GM12878 (cell line): ENCODE measurements at regions not wholly inside any gene's neighbourhood (a gene's known extent, or its start where the extent isn't known, plus 50 kb on each side); places are given as distances from the start of the nearest gene placed in this dataset.

Experiments
- ATAC-seq: fragments of 200-7000 bp; cut with Tn5 transposase; 3 replicates; pipeline ENCODE4 v1.9.1; 2020; ENCODE audit warnings: mild to moderate bottlenecking, moderate library complexity
- BruUV-seq: library from RNA; stranded (reverse); fragments of 400-500 nt; replicated peaks from 2 replicates; lab custom pipeline; 2021; lab: Mats Ljungman, UMichigan
- CTCF ChIA-PET: fragments of 300-600 bp; sonication (Branson Sonifier 250); formaldehyde crosslinking; extraction: SDS; loops from one replicate; lab custom pipeline; 2021; ENCODE audit warnings: inconsistent platforms; lab: Yijun Ruan, JAX
- POLR2A ChIA-PET: fragments of 350-600 bp; formaldehyde crosslinking; extraction: SDS; loops from one replicate; lab custom pipeline; 2021; ENCODE audit warnings: inconsistent platforms; lab: Charles Lee
- RAD21 ChIA-PET: fragments of 300-600 bp; sonication (Branson Sonifier 250); formaldehyde crosslinking; loops from one replicate; lab custom pipeline; 2023; ENCODE audit warnings: antibody characterized with exemption; ENCODE audit not compliant: unreplicated experiment; lab: Charles Lee
- SMC1A ChIA-PET: fragments of 300-600 bp; sonication (Branson Sonifier 250); formaldehyde crosslinking; loops from one replicate; lab custom pipeline; 2023; ENCODE audit not compliant: unreplicated experiment, uncharacterized antibody; lab: Charles Lee
- DNase-seq: peaks from one replicate; pipeline ENCODE4 v3.0.0-alpha.2; 2011; ENCODE audit warnings: low read depth, low spot score
- FAIRE-seq: peaks from 3 replicates; lab custom pipeline; 2011; peaks lifted over from hg19 to GRCh38; lab: Jason Lieb, UNC
- H2AFZ ChIP-seq: 2 replicates; pipeline ENCODE4 v1.6.0; 2011; ENCODE audit warnings: low read depth, low read length, control low read depth; ENCODE audit not compliant: control insufficient read depth
- H3K27ac ChIP-seq: 2 replicates; pipeline ENCODE4 v1.5.1; 2011; ENCODE audit warnings: control low read depth; ENCODE audit not compliant: control insufficient read depth, insufficient read depth
- H3K27me3 ChIP-seq, 2 experiments: replicated peaks in 1 of 2; 2 replicates each; pipeline versions ENCODE4 v1.6.0 to v1.6.1; 2011; ENCODE audit warnings: low read length in 1 of 2; ENCODE audit not compliant: control insufficient read depth in 2 of 2, insufficient read depth in 2 of 2
- H3K36me3 ChIP-seq, 2 experiments: 2 replicates each; pipeline ENCODE4 v1.5.1; 2011; ENCODE audit warnings: low read length in 1 of 2; ENCODE audit not compliant: control insufficient read depth in 2 of 2, insufficient read depth in 2 of 2
- H3K4me1 ChIP-seq: 2 replicates; pipeline ENCODE4 v1.6.1; 2011; ENCODE audit warnings: mild to moderate bottlenecking, low read length, moderate library complexity, mixed read lengths; ENCODE audit not compliant: control insufficient read depth, insufficient read depth
- H3K4me2 ChIP-seq: 2 replicates; pipeline ENCODE4 v1.6.0; 2011; ENCODE audit warnings: control low read depth; ENCODE audit not compliant: control insufficient read depth, insufficient read depth
- H3K4me3 ChIP-seq: fragments of 200-600 bp; sonication (generic); 2 replicates; pipeline ENCODE4 v1.5.1; 2016
- H3K79me2 ChIP-seq: 2 replicates; pipeline ENCODE4 v1.6.0; 2011; ENCODE audit warnings: low read length; ENCODE audit not compliant: control insufficient read depth, insufficient read depth
- H3K9ac ChIP-seq: 2 replicates; pipeline ENCODE4 v1.8.0; 2011; ENCODE audit warnings: low read length, control low read depth, mixed read lengths; ENCODE audit not compliant: control insufficient read depth, insufficient read depth
- H3K9me3 ChIP-seq: replicated peaks from 3 replicates; pipeline ENCODE4 v1.5.1; 2011; ENCODE audit warnings: mild to moderate bottlenecking, low read length; ENCODE audit not compliant: control insufficient read depth, insufficient read depth
- H4K20me1 ChIP-seq: 2 replicates; pipeline ENCODE4 v1.6.0; 2011; ENCODE audit not compliant: control insufficient read depth, insufficient read depth
- EGR1 ChIP-seq, 2 experiments: IDR thresholded peaks; 1 replicate in 1 of 2; 2 replicates in 1 of 2; pipeline ENCODE4 v1.6.1; 2011 to 2012; ENCODE audit warnings: low read depth in 2 of 2, low read length in 2 of 2, borderline replicate concordance in 1 of 2, mild to moderate bottlenecking in 1 of 2, moderate library complexity in 1 of 2
- ETV6 ChIP-seq, 2 experiments: fragments of 450-650 bp in 1 of 2; IDR thresholded peaks in 1 of 2; conservative IDR thresholded peaks in 1 of 2; 2 replicates each; pipeline ENCODE4 v1.6.1; 2014; ENCODE audit warnings: antibody characterized with exemption in 1 of 2, borderline replicate concordance in 1 of 2, low read depth in 1 of 2, mild to moderate bottlenecking in 1 of 2, moderate library complexity in 1 of 2
- GATAD2B ChIP-seq: fragments of 450-650 bp; conservative IDR thresholded peaks from 2 replicates; pipeline ENCODE4 v1.6.1; 2017; ENCODE audit warnings: low read depth, mild to moderate bottlenecking, moderate library complexity
- NFYB ChIP-seq: IDR thresholded peaks from 2 replicates; pipeline ENCODE4 v1.6.1; 2011; ENCODE audit warnings: low read depth, mild to moderate bottlenecking, low read length, improper control_type of control experiment, moderate library complexity; ENCODE audit not compliant: insufficient read depth
- NR2C2 ChIP-seq: IDR thresholded peaks from 2 replicates; pipeline ENCODE4 v1.6.1; 2011; ENCODE audit warnings: borderline replicate concordance, low read depth; ENCODE audit not compliant: control insufficient read depth, insufficient read length
- PBX3 ChIP-seq: IDR thresholded peaks from 2 replicates; pipeline ENCODE4 v1.6.1; 2011; ENCODE audit warnings: mild to moderate bottlenecking, low read depth, low read length, moderate library complexity; ENCODE audit not compliant: insufficient replicate concordance
- POLR2A ChIP-seq: IDR thresholded peaks from 2 replicates; pipeline ENCODE4 v1.6.1; 2011; ENCODE audit warnings: low read depth, mild to moderate bottlenecking, low read length
- POLR2AphosphoS2 ChIP-seq: IDR thresholded peaks from 2 replicates; pipeline ENCODE4 v1.6.1; 2011; ENCODE audit warnings: low read depth, mild to moderate bottlenecking, low read length, improper control_type of control experiment, moderate library complexity
- RB1 ChIP-seq: fragments of 450-650 bp; formaldehyde crosslinking; IDR thresholded peaks from 2 replicates; pipeline ENCODE4 v1.6.1; 2017; ENCODE audit warnings: mild to moderate bottlenecking, borderline replicate concordance
- SMC3 ChIP-seq: IDR thresholded peaks from 2 replicates; pipeline ENCODE4 v1.6.1; 2011; ENCODE audit warnings: low read length, improper control_type of control experiment, borderline replicate concordance
- SREBF1 ChIP-seq: IDR thresholded peaks from 2 replicates; pipeline ENCODE4 v1.6.1; 2012; ENCODE audit warnings: mild to moderate bottlenecking, low read length
- USF1 ChIP-seq: IDR thresholded peaks from 2 replicates; pipeline ENCODE4 v1.6.1; 2011; ENCODE audit warnings: borderline replicate concordance, low read depth, mild to moderate bottlenecking, moderate library complexity, mixed read lengths, low read length; ENCODE audit not compliant: insufficient read depth; ENCODE audit errors: extremely low read length
- ZNF384 ChIP-seq: IDR thresholded peaks from 2 replicates; pipeline ENCODE4 v1.6.1; 2012; ENCODE audit warnings: low read depth, mild to moderate bottlenecking, low read length, improper control_type of control experiment, borderline replicate concordance
- WGBS: methylation state at CpG from one replicate; pipeline ENCODE4 v1.1.6; 2016; ENCODE audit warnings: low lambda C conversion rate; ENCODE audit not compliant: insufficient replicate concordance, insufficient coverage; ENCODE audit errors: missing lambda C conversion rate; 5-methylcytosine and 5-hydroxymethylcytosine counted together
- in situ Hi-C: fragments of 300-500 bp; cut with MboI; formaldehyde crosslinking; loops from 9 replicates; pipeline ENCODE4 v1.14.3; 2018; ENCODE audit warnings: mixed read lengths
- intact Hi-C: fragments of 100-400 bp; cut with micrococcal nuclease; formaldehyde crosslinking; loops from one replicate; pipeline ENCODE4 v1.14.2; 2022; ENCODE audit not compliant: unreplicated experiment

GRCh38 chr4:138643827-138644226 is 371.8 kb upstream of the NOCT start (continued):
- TF ChIP-seq SREBF1, result no peak

GRCh38 chr4:138639018-138639741 is 376.4 kb upstream of the NOCT start:
- CTCF ChIA-PET, result interaction anchor here (1.2 kb wide), 1 partner anchor 16 kb away, joined by 4 read pairs; no protein-coding TSS in a partner anchor
- RAD21 ChIA-PET, result no interaction called here

GRCh38 chr4:138636781-138637180 is 378.8 kb upstream of the NOCT start:
- no peaks in the 10 kb centered on the region for H3K36me3 ChIP-seq
- no peaks in the 10 kb centered on the region for H3K79me2 ChIP-seq
- H3K9me3 ChIP-seq, result no peaks in the 10 kb centered on the region
- ChIA-PET POLR2A (no interaction called here), CTCF (interaction anchor here (1.0 to 1.6 kb wide), 3 partner anchors 19 to 547 kb away, joined by 3 to 4 read pairs (median 4); no protein-coding TSS in a partner anchor), RAD21 (no interaction called here), SMC1A (interaction anchor here (0.6 kb wide), 1 partner anchor 26 kb away, joined by 3 read pairs; no protein-coding TSS in a partner anchor)
- no TSS peak for BruUV-seq
- 59% methylated on average over 7 of the region's 7 CpGs for WGBS
- peaks cover 0 to 2% of the 10 kb centered on the region in 2 experiments; a peak in 1 of 4 replicates for H3K27me3 ChIP-seq
- DNase-seq (no peak), ATAC-seq (no peak), FAIRE-seq (no peak)
- no peak overlapping the region for H3K27ac ChIP-seq
- no peak overlapping the region for H3K4me2 ChIP-seq
- no peak overlapping the region for H3K4me3 ChIP-seq
- intact Hi-C loops, result no loop called here
- no peaks in the 10 kb centered on the region for H3K4me1 ChIP-seq
- no peak overlapping the region for H3K9ac ChIP-seq
- H4K20me1 ChIP-seq, result no peaks in the 10 kb centered on the region
- in situ Hi-C loops, result no loop called here
- H2AFZ ChIP-seq, result no peak overlapping the region
- TF ChIP-seq ZNF384 (no peak), POLR2AphosphoS2 (no peak), GATAD2B (no peak), EGR1 (IDR thresholded peaks at IDR 0.05; ENCODE audit: borderline replicate concordance in 1 of 2, low read depth in 2 of 2, low read length in 2 of 2) (no peak), POLR2A (no peak), NR2C2 (no peak), PBX3 (no peak), ETV6 (conservative IDR thresholded peaks at IDR 0.05 in 1 of 2, IDR thresholded peaks at IDR 0.05 in 1 of 2; ENCODE audit: borderline replicate concordance in 1 of 2, low read depth in 1 of 2) (no peak), SMC3 (no peak), RB1 (no peak), USF1 (no peak)

More at GRCh38 chr4:138639018-138639741, 376.4 kb upstream of the NOCT start:
- H3K9me3 ChIP-seq, result no peaks in the 10 kb centered on the region
- ATAC-seq (no peak), FAIRE-seq (no peak), DNase-seq (no peak)
- no peak overlapping the region for H3K4me2 ChIP-seq
- no peak overlapping the region for H3K4me3 ChIP-seq
- H3K4me1 ChIP-seq, result no peaks in the 10 kb centered on the region
- ChIA-PET POLR2A (interaction anchor here (0.7 kb wide), 1 partner anchor 15 kb away, joined by 3 read pairs; no protein-coding TSS in a partner anchor), SMC1A (interaction anchor here (0.9 to 1.6 kb wide), 5 partner anchors 11 to 95 kb away, joined by 3 to 4 read pairs (median 3); no protein-coding TSS in a partner anchor)
- H4K20me1 ChIP-seq, result no peaks in the 10 kb centered on the region
- no peak for TF ChIP-seq NFYB
- no peaks in the 10 kb centered on the region for H3K36me3 ChIP-seq
- intact Hi-C loops (no loop called here), in situ Hi-C loops (no loop called here)
- no peaks in the 10 kb centered on the region for H3K79me2 ChIP-seq
- no peak overlapping the region for H3K9ac ChIP-seq
- H3K27ac ChIP-seq, result no peak overlapping the region
- peaks cover 0 to 2% of the 10 kb centered on the region in 2 experiments; a peak in 1 of 4 replicates for H3K27me3 ChIP-seq
- H2AFZ ChIP-seq, result no peak overlapping the region
- BruUV-seq, result no TSS peak
